ENCODE measurements at regions not wholly inside any gene's neighbourhood (a gene's known extent, or its start where the extent isn't known, plus 50 kb on each side); places are given as distances from the start of the nearest gene placed in this dataset.

- ATAC-seq, result no peak
- Histone ChIP-seq H3K4me2 (ENCODE audit: low read length) (no peak overlapping the region), H3K4me1 (ENCODE audit: control insufficient read depth in 1 of 2, insufficient read depth in 2 of 2, low read length in 2 of 2) (no peaks in the 10 kb centered on the region), H3K9ac (ENCODE audit: low read length) (no peak overlapping the region), H3K27me3 (ENCODE audit: insufficient read depth, low read length) (no peaks in the 10 kb centered on the region), H4K20me1 (ENCODE audit: insufficient read depth) (no peaks in the 10 kb centered on the region), H3K79me2 (ENCODE audit: insufficient read depth, low read length) (no peaks in the 10 kb centered on the region), H3K9me3 (ENCODE audit: control insufficient read depth in 1 of 2, insufficient read depth in 1 of 2, low read depth in 1 of 2, low read length in 2 of 2) (peaks cover 17 to 47% of the 10 kb centered on the region in 2 experiments), H3K9me2 (ENCODE audit: insufficient read depth) (no peaks in the 10 kb centered on the region), H3K27ac (ENCODE audit: low read depth, low read length) (no peak overlapping the region), H3K36me3 (ENCODE audit: control insufficient read depth in 1 of 2, insufficient read depth in 2 of 2, low read length in 2 of 2) (no peaks in the 10 kb centered on the region), H2AFZ (ENCODE audit: low read depth, low read length, poor library complexity, severe bottlenecking) (no peak overlapping the region), H3K4me3 (replicated peaks in 1 of 2; ENCODE audit: low read depth in 1 of 2, low read length in 2 of 2) (no peak overlapping the region)
- intact Hi-C loops (cut with micrococcal nuclease), result no loop called here
- CTCF ChIA-PET, result no interaction called here
- POLR2A ChIA-PET, result no interaction called here
- BruUV-seq (replicated peaks), result no TSS peak
- no peak for TF ChIP-seq SIN3A (IDR thresholded peaks at IDR 0.05; ENCODE audit: low read depth)
- no peak for TF ChIP-seq EGR1 (IDR thresholded peaks at IDR 0.05; ENCODE audit: low read depth)
- no peak for TF ChIP-seq FOSL1 (IDR thresholded peaks at IDR 0.05; ENCODE audit: low read depth)
- RAD21 ChIA-PET (ENCODE audit: low non-redundant PET in 1 of 2, low total read pairs in 2 of 2, uncharacterized antibody in 2 of 2, unreplicated experiment in 2 of 2), result no interaction called here
- DNase-seq (ENCODE audit: low read depth, low spot score), result no peak
Measured at GRCh38 chr10:107689323-107689722, 524.8 kb upstream of the SORCS1 start.

GRCh38 chr10:107687701-107688100 lies 523.2 kb upstream of the SORCS1 start:
- Histone ChIP-seq H3K27me3 (ENCODE audit: insufficient read depth, low read length) (no peaks in the 10 kb centered on the region), H3K36me3 (ENCODE audit: control insufficient read depth in 1 of 2, insufficient read depth in 2 of 2, low read length in 2 of 2) (no peaks in the 10 kb centered on the region), H3K4me2 (ENCODE audit: low read length) (no peak overlapping the region), H3K9ac (ENCODE audit: low read length) (no peak overlapping the region), H3K79me2 (ENCODE audit: insufficient read depth, low read length) (no peaks in the 10 kb centered on the region), H3K27ac (ENCODE audit: low read depth, low read length) (no peak overlapping the region), H3K9me3 (ENCODE audit: control insufficient read depth in 1 of 2, insufficient read depth in 1 of 2, low read depth in 1 of 2, low read length in 2 of 2) (peaks cover 13 to 44% of the 10 kb centered on the region in 2 experiments), H3K4me3 (replicated peaks in 1 of 2; ENCODE audit: low read depth in 1 of 2, low read length in 2 of 2) (no peak overlapping the region), H3K4me1 (ENCODE audit: control insufficient read depth in 1 of 2, insufficient read depth in 2 of 2, low read length in 2 of 2) (no peaks in the 10 kb centered on the region), H2AFZ (ENCODE audit: low read depth, low read length, poor library complexity, severe bottlenecking) (no peak overlapping the region), H4K20me1 (ENCODE audit: insufficient read depth) (no peaks in the 10 kb centered on the region), H3K9me2 (ENCODE audit: insufficient read depth) (no peaks in the 10 kb centered on the region)
- ATAC-seq, result no peak
- BruUV-seq (replicated peaks), result no TSS peak
- RAD21 ChIA-PET (ENCODE audit: low non-redundant PET in 1 of 2, low total read pairs in 2 of 2, uncharacterized antibody in 2 of 2, unreplicated experiment in 2 of 2), result no interaction called here
- intact Hi-C loops (cut with micrococcal nuclease), result no loop called here
- no peak for DNase-seq (ENCODE audit: low read depth, low spot score)
- POLR2A ChIA-PET, result no interaction called here
- CTCF ChIA-PET, result no interaction called here
- no peak for TF ChIP-seq POLR2AphosphoS5 (IDR thresholded peaks at IDR 0.05; ENCODE audit: low read depth, low read length)

GRCh38 chr10:107686095-107686494 lies 521.6 kb upstream of the SORCS1 start:
- CTCF ChIA-PET, result no interaction called here
- Histone ChIP-seq H3K9ac (ENCODE audit: low read length) (no peak overlapping the region), H3K4me3 (replicated peaks in 1 of 2; ENCODE audit: low read depth in 1 of 2, low read length in 2 of 2) (no peak overlapping the region), H3K9me3 (ENCODE audit: control insufficient read depth in 1 of 2, insufficient read depth in 1 of 2, low read depth in 1 of 2, low read length in 2 of 2) (peaks cover 11 to 39% of the 10 kb centered on the region in 2 experiments), H4K20me1 (ENCODE audit: insufficient read depth) (no peaks in the 10 kb centered on the region), H3K4me2 (ENCODE audit: low read length) (no peak overlapping the region), H3K36me3 (ENCODE audit: control insufficient read depth in 1 of 2, insufficient read depth in 2 of 2, low read length in 2 of 2) (no peaks in the 10 kb centered on the region), H3K9me2 (ENCODE audit: insufficient read depth) (no peaks in the 10 kb centered on the region), H3K4me1 (ENCODE audit: control insufficient read depth in 1 of 2, insufficient read depth in 2 of 2, low read length in 2 of 2) (no peaks in the 10 kb centered on the region), H3K79me2 (ENCODE audit: insufficient read depth, low read length) (no peaks in the 10 kb centered on the region), H3K27ac (ENCODE audit: low read depth, low read length) (no peak overlapping the region), H2AFZ (ENCODE audit: low read depth, low read length, poor library complexity, severe bottlenecking) (no peak overlapping the region), H3K27me3 (ENCODE audit: insufficient read depth, low read length) (no peaks in the 10 kb centered on the region)
- intact Hi-C loops (cut with micrococcal nuclease), result no loop called here
- POLR2A ChIA-PET, result no interaction called here
- RAD21 ChIA-PET (ENCODE audit: low non-redundant PET in 1 of 2, low total read pairs in 2 of 2, uncharacterized antibody in 2 of 2, unreplicated experiment in 2 of 2), result no interaction called here
- DNase-seq (ENCODE audit: low read depth, low spot score) (no peak), ATAC-seq (no peak)
- no TSS peak for BruUV-seq (replicated peaks)
- TF ChIP-seq JUND (IDR thresholded peaks at IDR 0.05), result no peak
- TF ChIP-seq EZH2phosphoT487 (IDR thresholded peaks at IDR 0.05; ENCODE audit: borderline replicate concordance), result no peak
- no peak for TF ChIP-seq TCF7L2 (IDR thresholded peaks at IDR 0.05; ENCODE audit: borderline replicate concordance, extremely low read depth, insufficient read depth, insufficient read length)
- TF ChIP-seq FOSL1 (IDR thresholded peaks at IDR 0.05; ENCODE audit: low read depth), result no peak
- no peak for TF ChIP-seq POLR2A (IDR thresholded peaks at IDR 0.05; ENCODE audit: borderline replicate concordance, extremely low read depth, insufficient read depth, insufficient read length)
- TF ChIP-seq ZBTB33 (IDR thresholded peaks at IDR 0.05; ENCODE audit: extremely low read depth, insufficient replicate concordance, low read length), result no peak
- no peak for TF ChIP-seq ATF3 (IDR thresholded peaks at IDR 0.05)
- TF ChIP-seq YY1 (IDR thresholded peaks at IDR 0.05; ENCODE audit: extremely low read depth, insufficient replicate concordance, low read depth, low read length), result no peak
- TF ChIP-seq SIN3A (IDR thresholded peaks at IDR 0.05; ENCODE audit: low read depth), result no peak
- no peak for TF ChIP-seq ZFX (IDR thresholded peaks at IDR 0.05)

Measured in HCT116 (cell line).